Natural killer cell (primary cell): ENCODE measurements at regions not wholly inside any gene's neighbourhood (a gene's known extent, or its start where the extent isn't known, plus 50 kb on each side); places are given as distances from the start of the nearest gene placed in this dataset.

Source experiments
- ATAC-seq, 3 donors: fragments of 150-1000 bp in 2 of 3; fragments of 200-7000 bp in 1 of 3; cut with Tn5 transposase; 1 replicate in 1 of 3; 2 replicates in 2 of 3; pipeline ENCODE4 v1.10.0; 2021; ENCODE audit warnings: mild to moderate bottlenecking in 2 of 3, moderate library complexity in 2 of 3
- DNase-seq, 2 donors: peaks; one replicate each; pipeline versions ENCODE4 v3.0.0 to v3.0.0-alpha.2; 2013 to 2021; ENCODE audit warnings: mixed read lengths in 1 of 2
- H3K27ac ChIP-seq: one replicate; pipeline ENCODE4 v1.5.1; 2013; ENCODE audit warnings: mild to moderate bottlenecking, low read length
- H3K27me3 ChIP-seq: one replicate; pipeline ENCODE4 v1.6.1; 2013; ENCODE audit warnings: low read length; ENCODE audit not compliant: control insufficient read depth, insufficient read depth
- H3K36me3 ChIP-seq: one replicate; pipeline ENCODE4 v1.6.1; 2013; ENCODE audit warnings: low read length; ENCODE audit not compliant: control insufficient read depth, insufficient read depth
- H3K4me1 ChIP-seq: one replicate; pipeline ENCODE4 v1.6.1; 2013; ENCODE audit warnings: low read length; ENCODE audit not compliant: control insufficient read depth, insufficient read depth
- H3K4me3 ChIP-seq: one replicate; pipeline ENCODE4 v1.5.1; 2013; ENCODE audit warnings: low read length
- H3K9me3 ChIP-seq: one replicate; pipeline ENCODE4 v1.6.1; 2013; ENCODE audit warnings: low read length; ENCODE audit not compliant: control insufficient read depth, insufficient read depth
- H3K27ac Mint-ChIP-seq, 2 donors: one replicate each; pipeline ENCODE4 v1.8.0; 2022; ENCODE audit warnings: mild to moderate bottlenecking in 2 of 2, mixed read lengths in 2 of 2, moderate library complexity in 1 of 2
- H3K27me3 Mint-ChIP-seq, 2 donors: one replicate each; pipeline ENCODE4 v1.8.0; 2022; ENCODE audit warnings: low read depth in 2 of 2, mixed read lengths in 2 of 2
- H3K36me3 Mint-ChIP-seq: one replicate; pipeline ENCODE4 v1.8.0; 2022; ENCODE audit warnings: mixed read lengths
- H3K4me1 Mint-ChIP-seq, 2 donors: one replicate each; pipeline ENCODE4 v1.8.0; 2022; ENCODE audit warnings: mixed read lengths in 2 of 2
- H3K4me3 Mint-ChIP-seq: one replicate; pipeline ENCODE4 v1.8.0; 2022; ENCODE audit warnings: mild to moderate bottlenecking, moderate library complexity, mixed read lengths
- H3K9me3 Mint-ChIP-seq, 2 donors: one replicate each; pipeline ENCODE4 v1.8.0; 2022; ENCODE audit warnings: mixed read lengths in 2 of 2
- WGBS: methylation state at CpG from one replicate; pipeline ENCODE4 v1.1.7; 2013; ENCODE audit warnings: missing lambda C conversion rate; ENCODE audit not compliant: insufficient coverage; 5-methylcytosine and 5-hydroxymethylcytosine counted together
- intact Hi-C: fragments of 100-400 bp; cut with micrococcal nuclease; formaldehyde crosslinking; loops from one replicate; pipeline ENCODE4 v1.14.2; 2022
- TF ChIP-seq, protein P1 (sequence below): fragments of 200-600 bp; IDR thresholded peaks from one replicate; pipeline ENCODE4 v1.8.0; 2022; ENCODE audit warnings: antibody characterized with exemption

DNA sequence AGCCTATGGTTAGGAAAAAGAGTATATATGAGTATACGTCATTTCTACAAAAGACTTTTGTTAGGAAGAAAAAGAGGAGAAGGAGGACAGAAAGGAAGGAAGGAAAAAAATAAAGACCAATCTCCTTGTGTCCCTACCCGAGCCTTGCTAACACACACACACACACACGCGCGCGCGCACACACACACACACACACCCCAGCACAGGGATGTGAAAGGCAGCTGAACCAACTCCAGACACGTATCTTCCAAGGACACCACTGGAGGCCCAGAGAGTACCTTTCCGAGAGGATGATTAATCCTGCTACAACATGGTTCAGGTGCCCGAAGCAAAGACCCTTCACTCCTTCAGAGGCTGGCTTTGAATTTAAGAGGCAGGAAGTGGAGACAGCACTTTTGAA is 56.9 kb upstream of the GALNT10 start:
- ATAC-seq: no peak
- intact Hi-C loops: no loop called here
- no peaks in the 10 kb centered on the region for H3K36me3 ChIP-seq
- Mint-ChIP-seq H3K9me3 (no peaks in the 10 kb centered on the region), H3K36me3 (no peaks in the 10 kb centered on the region), H3K27ac (no peak overlapping the region), H3K4me3 (no peak overlapping the region), H3K4me1 (no peaks in the 10 kb centered on the region), H3K27me3 (peaks cover 2 to 25% of the 10 kb centered on the region in 2 donors)
- DNase-seq: no peak
- no peak overlapping the region for H3K27ac ChIP-seq
- H3K27me3 ChIP-seq: peaks cover 2% of the 10 kb centered on the region
- H3K4me1 ChIP-seq: no peaks in the 10 kb centered on the region
- WGBS: 97% methylated on average over 9 of the region's 10 CpGs
- TF ChIP-seq, protein P1, sequence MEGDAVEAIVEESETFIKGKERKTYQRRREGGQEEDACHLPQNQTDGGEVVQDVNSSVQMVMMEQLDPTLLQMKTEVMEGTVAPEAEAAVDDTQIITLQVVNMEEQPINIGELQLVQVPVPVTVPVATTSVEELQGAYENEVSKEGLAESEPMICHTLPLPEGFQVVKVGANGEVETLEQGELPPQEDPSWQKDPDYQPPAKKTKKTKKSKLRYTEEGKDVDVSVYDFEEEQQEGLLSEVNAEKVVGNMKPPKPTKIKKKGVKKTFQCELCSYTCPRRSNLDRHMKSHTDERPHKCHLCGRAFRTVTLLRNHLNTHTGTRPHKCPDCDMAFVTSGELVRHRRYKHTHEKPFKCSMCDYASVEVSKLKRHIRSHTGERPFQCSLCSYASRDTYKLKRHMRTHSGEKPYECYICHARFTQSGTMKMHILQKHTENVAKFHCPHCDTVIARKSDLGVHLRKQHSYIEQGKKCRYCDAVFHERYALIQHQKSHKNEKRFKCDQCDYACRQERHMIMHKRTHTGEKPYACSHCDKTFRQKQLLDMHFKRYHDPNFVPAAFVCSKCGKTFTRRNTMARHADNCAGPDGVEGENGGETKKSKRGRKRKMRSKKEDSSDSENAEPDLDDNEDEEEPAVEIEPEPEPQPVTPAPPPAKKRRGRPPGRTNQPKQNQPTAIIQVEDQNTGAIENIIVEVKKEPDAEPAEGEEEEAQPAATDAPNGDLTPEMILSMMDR: no peak
- H3K4me3 ChIP-seq: no peak overlapping the region
- H3K9me3 ChIP-seq: no peaks in the 10 kb centered on the region

DNA sequence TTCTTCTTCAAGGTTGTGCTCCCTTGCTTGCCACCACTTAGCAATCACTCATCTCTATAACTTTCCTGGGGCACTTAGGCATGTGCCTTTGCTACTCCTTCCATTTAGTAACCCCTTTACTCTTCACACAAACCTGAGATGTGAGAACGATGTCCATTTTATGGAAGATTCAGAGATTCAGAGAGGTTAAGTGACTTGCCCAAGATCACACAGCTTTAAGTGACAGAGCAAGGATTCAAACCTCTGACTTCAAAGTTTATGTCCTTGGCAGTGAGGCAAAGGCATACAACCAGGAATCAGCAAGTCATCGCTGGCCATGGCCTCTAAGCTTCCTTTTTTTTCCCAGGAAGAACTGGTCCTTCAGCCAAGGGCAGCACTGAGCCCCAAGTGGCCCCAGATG is 56.0 kb upstream of the GALNT10 start:
- Histone ChIP-seq H3K4me1 (no peaks in the 10 kb centered on the region), H3K27ac (no peak overlapping the region), H3K36me3 (no peaks in the 10 kb centered on the region), H3K9me3 (no peaks in the 10 kb centered on the region), H3K27me3 (peaks cover 2% of the 10 kb centered on the region), H3K4me3 (no peak overlapping the region)
- Mint-ChIP-seq H3K36me3 (no peaks in the 10 kb centered on the region), H3K27ac (no peak overlapping the region), H3K27me3 (peaks cover 2 to 25% of the 10 kb centered on the region in 2 donors), H3K4me3 (no peak overlapping the region), H3K4me1 (no peaks in the 10 kb centered on the region), H3K9me3 (no peaks in the 10 kb centered on the region)
- TF ChIP-seq, protein P1: no peak
- intact Hi-C loops: no loop called here
- ATAC-seq (no peak), DNase-seq (no peak)
- WGBS: 100% methylated on average over 2 of the region's 2 CpGs

DNA sequence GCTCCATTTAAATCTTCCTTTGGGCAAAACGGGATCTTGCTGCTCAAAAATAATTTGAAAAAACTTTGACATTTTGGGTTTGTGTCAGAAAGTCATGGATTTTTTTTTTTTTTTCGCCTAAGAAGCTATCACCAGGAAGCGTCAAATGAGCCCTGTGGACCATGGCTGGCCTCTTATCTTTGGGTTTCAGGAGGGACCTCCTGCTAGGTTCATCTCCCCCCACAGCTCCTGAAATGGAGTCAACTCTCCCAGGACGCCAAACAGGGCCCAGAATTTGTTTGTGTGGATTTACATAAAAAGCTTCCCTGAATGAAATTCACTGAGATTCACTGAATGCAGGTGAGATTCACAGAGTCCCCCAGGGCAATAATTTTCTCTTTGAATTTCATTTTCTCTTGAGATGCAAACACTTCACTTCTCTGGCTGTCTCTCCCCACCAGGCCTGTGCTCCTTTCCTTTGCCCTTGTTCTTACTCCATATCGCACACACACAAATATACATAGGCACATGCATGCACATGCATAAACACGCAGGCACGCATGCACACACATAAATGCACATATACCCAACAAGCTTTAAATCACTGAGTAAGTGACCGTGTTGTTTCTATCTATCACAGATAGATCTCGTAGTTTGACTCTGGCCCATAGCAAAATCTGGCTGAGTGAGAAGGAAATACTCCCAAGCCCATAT is 55.3 kb upstream of the GALNT10 start:
- H3K4me1 ChIP-seq: no peaks in the 10 kb centered on the region
- intact Hi-C loops: no loop called here
- no peak for DNase-seq
- no peak overlapping the region for H3K4me3 Mint-ChIP-seq
- no peaks in the 10 kb centered on the region for H3K9me3 ChIP-seq
- 74% methylated on average over 9 of the region's 9 CpGs for WGBS
- TF ChIP-seq, protein P1: no peak
- H3K27ac ChIP-seq: no peak overlapping the region
- no peak overlapping the region for H3K4me3 ChIP-seq
- H3K27me3 Mint-ChIP-seq: peaks cover 2 to 17% of the 10 kb centered on the region in 2 donors
- no peaks in the 10 kb centered on the region for H3K4me1 Mint-ChIP-seq
- no peaks in the 10 kb centered on the region for H3K27me3 ChIP-seq
- no peak for ATAC-seq
- H3K9me3 Mint-ChIP-seq: no peaks in the 10 kb centered on the region
- H3K36me3 ChIP-seq: no peaks in the 10 kb centered on the region
- no peak overlapping the region for H3K27ac Mint-ChIP-seq
- no peaks in the 10 kb centered on the region for H3K36me3 Mint-ChIP-seq

DNA sequence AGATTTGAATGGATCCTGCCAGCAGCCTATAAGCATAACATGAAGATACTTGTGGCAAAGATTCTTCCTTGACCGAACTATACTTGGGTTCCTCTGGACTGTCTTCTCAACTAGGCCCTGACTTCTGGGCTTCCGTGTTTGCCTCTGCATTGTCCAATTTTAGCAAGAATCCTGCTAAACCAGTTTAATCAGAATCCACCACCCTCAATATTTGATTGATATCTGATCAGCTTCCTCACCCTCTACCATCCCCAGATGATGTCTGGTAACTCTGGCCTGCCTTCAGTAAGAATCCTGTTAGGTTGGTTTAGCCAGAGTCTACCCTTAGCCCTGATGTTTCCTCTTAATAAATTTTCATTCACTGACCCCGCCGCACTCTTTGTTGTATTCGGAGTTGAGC is 54.4 kb upstream of the GALNT10 start:
- Histone ChIP-seq H3K36me3 (no peaks in the 10 kb centered on the region), H3K4me3 (no peak overlapping the region), H3K4me1 (no peaks in the 10 kb centered on the region), H3K27ac (no peak overlapping the region), H3K27me3 (no peaks in the 10 kb centered on the region), H3K9me3 (no peaks in the 10 kb centered on the region)
- DNase-seq (no peak), ATAC-seq (no peak)
- H3K4me3 Mint-ChIP-seq: no peak overlapping the region
- WGBS: 94% methylated on average over 4 of the region's 5 CpGs
- peaks cover 4 to 9% of the 10 kb centered on the region in 2 donors for H3K27me3 Mint-ChIP-seq
- no peaks in the 10 kb centered on the region for H3K36me3 Mint-ChIP-seq
- TF ChIP-seq, protein P1: no peak
- no peaks in the 10 kb centered on the region for H3K4me1 Mint-ChIP-seq
- intact Hi-C loops: no loop called here
- no peaks in the 10 kb centered on the region for H3K9me3 Mint-ChIP-seq
- no peak overlapping the region for H3K27ac Mint-ChIP-seq
